ENCODE measurements at regions not wholly inside any gene's neighbourhood (a gene's known extent, or its start where the extent isn't known, plus 50 kb on each side); places are given as distances from the start of the nearest gene placed in this dataset.

GRCh38 chr4:32172086-32172485 is 1451.9 kb downstream of the PCDH7 start:
- Histone ChIP-seq H3K4me1 (no peaks in the 10 kb centered on the region), H3K36me3 (ENCODE audit: low read depth, missing control alignments) (no peaks in the 10 kb centered on the region), H3K4me3 (no peak overlapping the region), H3K27me3 (no peaks in the 10 kb centered on the region), H3K27ac (no peak overlapping the region), H3K9me3 (no peaks in the 10 kb centered on the region)
- intact Hi-C loops (cut with DNase I; ENCODE audit: low total_unique reads), result no loop called here
- 97 to 98% methylated on average over 1 of the region's 1 CpG for WGBS, 2 donors
- no peak for DNase-seq
- TF ChIP-seq CTCF (IDR thresholded peaks at IDR 0.05) (no peak), POLR2A (IDR thresholded peaks at IDR 0.05) (no peak)

- WGBS, 2 donors, result 85 to 89% methylated on average over 1 of the region's 1 CpG
- no peak for DNase-seq
- intact Hi-C loops (cut with DNase I; ENCODE audit: low total_unique reads), result no loop called here
These were observed 1452.6 kb downstream of the PCDH7 start for GRCh38 chr4:32172761-32173160.

GRCh38 chr4:32180086-32180485 is 1459.9 kb downstream of the PCDH7 start:
- intact Hi-C loops (cut with DNase I; ENCODE audit: low total_unique reads), result no loop called here
- H3K4me1 ChIP-seq, result no peaks in the 10 kb centered on the region
- no peak overlapping the region for H3K4me3 ChIP-seq
- no peaks in the 10 kb centered on the region for H3K36me3 ChIP-seq (ENCODE audit: low read depth, missing control alignments)
- H3K27ac ChIP-seq, result no peak overlapping the region
- no peaks in the 10 kb centered on the region for H3K27me3 ChIP-seq
- TF ChIP-seq POLR2A (IDR thresholded peaks at IDR 0.05) (no peak), CTCF (IDR thresholded peaks at IDR 0.05) (no peak)
- H3K9me3 ChIP-seq, result no peaks in the 10 kb centered on the region
- DNase-seq, result no peak

More at GRCh38 chr4:32172761-32173160, 1452.6 kb downstream of the PCDH7 start:
- Histone ChIP-seq H3K36me3 (ENCODE audit: low read depth, missing control alignments) (no peaks in the 10 kb centered on the region), H3K27me3 (no peaks in the 10 kb centered on the region), H3K4me1 (no peaks in the 10 kb centered on the region), H3K4me3 (no peak overlapping the region), H3K27ac (no peak overlapping the region), H3K9me3 (no peaks in the 10 kb centered on the region)
- TF ChIP-seq POLR2A (IDR thresholded peaks at IDR 0.05), result no peak
- TF ChIP-seq CTCF (IDR thresholded peaks at IDR 0.05), result no peak

GRCh38 chr4:32184186-32184585 is 1464.0 kb downstream of the PCDH7 start:
- intact Hi-C loops (cut with DNase I; ENCODE audit: low total_unique reads), result no loop called here

More at GRCh38 chr4:32184186-32184585, 1464.0 kb downstream of the PCDH7 start:
- Histone ChIP-seq H3K27me3 (no peaks in the 10 kb centered on the region), H3K4me3 (no peak overlapping the region), H3K36me3 (ENCODE audit: low read depth, missing control alignments) (no peaks in the 10 kb centered on the region), H3K9me3 (no peaks in the 10 kb centered on the region), H3K27ac (no peak overlapping the region), H3K4me1 (no peaks in the 10 kb centered on the region)
- 63 to 73% methylated on average over 2 of the region's 2 CpGs for WGBS, 2 donors
- TF ChIP-seq POLR2A (IDR thresholded peaks at IDR 0.05) (no peak), CTCF (IDR thresholded peaks at IDR 0.05) (no peak)
- no peak for DNase-seq
